Suprapubic skin (tissue), 3 donors: ENCODE measurements at regions not wholly inside any gene's neighbourhood (a gene's known extent, or its start where the extent isn't known, plus 50 kb on each side); places are given as distances from the start of the nearest gene placed in this dataset.

Experiments used
- POLR2A ChIP-seq, 2 donors: fragments of 450-650 bp; IDR thresholded peaks; one replicate each; pipeline ENCODE4 v1.6.1; 2017; ENCODE audit warnings: antibody characterized with exemption in 2 of 2, mild to moderate bottlenecking in 2 of 2, moderate library complexity in 2 of 2
- TF ChIP-seq, protein P1 (sequence below), 2 donors: fragments of 200-600 bp in 1 of 2; fragments of 450-650 bp in 1 of 2; sonication (generic) in 1 of 2; IDR thresholded peaks; one replicate each; pipeline ENCODE4 v1.5.1; 2016 to 2019; ENCODE audit warnings: antibody characterized with exemption in 2 of 2, mild to moderate bottlenecking in 1 of 2, moderate library complexity in 1 of 2

DNA sequence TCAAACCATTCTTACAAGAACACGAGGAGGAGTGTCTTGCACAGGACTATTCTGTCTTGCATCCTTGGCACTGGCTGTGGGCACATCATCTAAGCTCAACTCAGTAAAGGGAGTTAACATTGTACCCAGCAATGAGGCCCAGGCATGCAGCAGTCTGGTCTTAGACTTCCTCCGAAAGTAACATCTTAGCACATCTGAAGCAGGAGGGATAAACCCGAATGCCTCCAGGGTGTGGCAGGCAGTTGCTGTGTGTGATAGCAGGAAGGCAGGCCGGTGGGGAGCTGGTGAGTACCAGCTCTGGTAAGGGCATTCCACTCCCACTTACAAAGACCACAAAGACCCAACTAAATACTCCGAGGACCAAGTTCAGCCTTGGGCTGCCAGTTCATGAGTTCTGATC, 206.3 kb downstream of the TSN start:
- TF ChIP-seq POLR2A (IDR thresholded peaks at IDR 0.05) = no peak
- TF ChIP-seq, protein P1, sequence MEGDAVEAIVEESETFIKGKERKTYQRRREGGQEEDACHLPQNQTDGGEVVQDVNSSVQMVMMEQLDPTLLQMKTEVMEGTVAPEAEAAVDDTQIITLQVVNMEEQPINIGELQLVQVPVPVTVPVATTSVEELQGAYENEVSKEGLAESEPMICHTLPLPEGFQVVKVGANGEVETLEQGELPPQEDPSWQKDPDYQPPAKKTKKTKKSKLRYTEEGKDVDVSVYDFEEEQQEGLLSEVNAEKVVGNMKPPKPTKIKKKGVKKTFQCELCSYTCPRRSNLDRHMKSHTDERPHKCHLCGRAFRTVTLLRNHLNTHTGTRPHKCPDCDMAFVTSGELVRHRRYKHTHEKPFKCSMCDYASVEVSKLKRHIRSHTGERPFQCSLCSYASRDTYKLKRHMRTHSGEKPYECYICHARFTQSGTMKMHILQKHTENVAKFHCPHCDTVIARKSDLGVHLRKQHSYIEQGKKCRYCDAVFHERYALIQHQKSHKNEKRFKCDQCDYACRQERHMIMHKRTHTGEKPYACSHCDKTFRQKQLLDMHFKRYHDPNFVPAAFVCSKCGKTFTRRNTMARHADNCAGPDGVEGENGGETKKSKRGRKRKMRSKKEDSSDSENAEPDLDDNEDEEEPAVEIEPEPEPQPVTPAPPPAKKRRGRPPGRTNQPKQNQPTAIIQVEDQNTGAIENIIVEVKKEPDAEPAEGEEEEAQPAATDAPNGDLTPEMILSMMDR (IDR thresholded peaks at IDR 0.05) = no peak
